HCT116 (cell line): ENCODE measurements at regions not wholly inside any gene's neighbourhood (a gene's known extent, or its start where the extent isn't known, plus 50 kb on each side); places are given as distances from the start of the nearest gene placed in this dataset.

Experiments used
- ATAC-seq: fragments of 200-7000 bp; cut with Tn5 transposase; 2 replicates; pipeline ENCODE4 v1.9.1; 2020; ENCODE audit warnings: mild to moderate bottlenecking, moderate library complexity
- BruUV-seq: library from RNA; stranded (reverse); fragments of 400-500 nt; replicated peaks from 2 replicates; lab custom pipeline; 2021; lab: Mats Ljungman, UMichigan
- CTCF ChIA-PET: fragments of 300-600 bp; sonication (Branson Sonifier 250); formaldehyde crosslinking; loops from one replicate; lab custom pipeline; 2021; ENCODE audit warnings: antibody characterized with exemption; lab: Charles Lee
- POLR2A ChIA-PET: fragments of 300-600, 350-600 bp; sonication (Branson Sonifier 250); formaldehyde crosslinking; loops from one replicate; lab custom pipeline; 2021; ENCODE audit warnings: antibody characterized with exemption; lab: Charles Lee
- RAD21 ChIA-PET, 2 experiments: fragments of 300-600 bp; sonication (Branson Sonifier 250); formaldehyde crosslinking; loops; one replicate each; lab custom pipeline; 2023; ENCODE audit warnings: low total read pairs in 2 of 2; ENCODE audit not compliant: uncharacterized antibody in 2 of 2, unreplicated experiment in 2 of 2, low non-redundant PET in 1 of 2; lab: Charles Lee
- DNase-seq: peaks from one replicate; pipeline ENCODE4 v3.0.0-alpha.2; 2010; ENCODE audit warnings: low read depth, low spot score
- H2AFZ ChIP-seq: fragments of 200-600 bp; shearing (Covaris generic), sonication (generic); 2 replicates; pipeline ENCODE4 v1.6.1; 2017; ENCODE audit warnings: low read depth, mixed run types, mixed read lengths, antibody characterized with exemption, low read length; ENCODE audit not compliant: poor library complexity, severe bottlenecking
- H3K27ac ChIP-seq: 2 replicates; pipeline ENCODE4 v1.5.1; 2012; ENCODE audit warnings: low read depth, low read length
- H3K27me3 ChIP-seq: fragments of 200-600 bp; sonication (generic); 2 replicates; pipeline ENCODE4 v1.6.1; 2016; ENCODE audit warnings: mixed run types, low read length, mixed read lengths; ENCODE audit not compliant: insufficient read depth
- H3K36me3 ChIP-seq, 2 experiments: fragments of 200-500 bp in 1 of 2; fragments of 200-600 bp in 1 of 2; sonication (Bioruptor generic) in 1 of 2; sonication (generic) in 1 of 2; 2 replicates each; pipeline versions ENCODE4 v1.5.1 to v1.6.1; 2014 to 2016; ENCODE audit warnings: low read length in 2 of 2, inconsistent platforms in 1 of 2, mixed read lengths in 1 of 2, mixed run types in 1 of 2; ENCODE audit not compliant: insufficient read depth in 2 of 2, control insufficient read depth in 1 of 2
- H3K4me1 ChIP-seq, 2 experiments: fragments of 200-600 bp in 1 of 2; sonication (generic) in 1 of 2; 2 replicates each; pipeline versions ENCODE4 v1.5.1 to v1.6.1; 2012 to 2017; ENCODE audit warnings: low read length in 2 of 2, inconsistent platforms in 1 of 2, mild to moderate bottlenecking in 1 of 2, mixed read lengths in 1 of 2, mixed run types in 1 of 2, moderate library complexity in 1 of 2; ENCODE audit not compliant: insufficient read depth in 2 of 2, control insufficient read depth in 1 of 2
- H3K4me2 ChIP-seq: fragments of 200-600 bp; sonication (generic); 2 replicates; pipeline ENCODE4 v1.6.1; 2017; ENCODE audit warnings: mixed run types, low read length, mixed read lengths
- H3K4me3 ChIP-seq, 2 experiments: fragments of 200-600 bp in 1 of 2; sonication (generic) in 1 of 2; replicated peaks in 1 of 2; 2 replicates each; pipeline ENCODE4 v1.5.1; 2011 to 2016; ENCODE audit warnings: low read length in 2 of 2, control low read depth in 1 of 2, low read depth in 1 of 2, mild to moderate bottlenecking in 1 of 2, mixed read lengths in 1 of 2, mixed run types in 1 of 2
- H3K79me2 ChIP-seq: fragments of 200-600 bp; sonication (generic); 2 replicates; pipeline ENCODE4 v1.6.1; 2017; ENCODE audit warnings: mild to moderate bottlenecking, mixed run types, low read length, moderate library complexity, mixed read lengths; ENCODE audit not compliant: insufficient read depth
- H3K9ac ChIP-seq: fragments of 200-600 bp; sonication (generic); 2 replicates; pipeline ENCODE4 v1.6.1; 2016; ENCODE audit warnings: low read length, mixed read lengths
- H3K9me2 ChIP-seq: fragments of 200-600 bp; sonication (generic), shearing (Covaris generic); 2 replicates; pipeline ENCODE4 v1.6.1; 2017; ENCODE audit warnings: mixed run types, mild to moderate bottlenecking, moderate library complexity; ENCODE audit not compliant: insufficient read depth
- H3K9me3 ChIP-seq, 2 experiments: fragments of 200-500 bp in 1 of 2; fragments of 200-600 bp in 1 of 2; sonication (Bioruptor generic) in 1 of 2; sonication (generic) in 1 of 2; 2 replicates each; pipeline ENCODE4 v1.6.1; 2014 to 2017; ENCODE audit warnings: low read length in 2 of 2, mixed read lengths in 2 of 2, inconsistent platforms in 1 of 2, low read depth in 1 of 2, mild to moderate bottlenecking in 1 of 2, mixed run types in 1 of 2, moderate library complexity in 1 of 2; ENCODE audit not compliant: control insufficient read depth in 1 of 2, insufficient read depth in 1 of 2
- H4K20me1 ChIP-seq: fragments of 200-600 bp; sonication (generic), shearing (Covaris generic); 2 replicates; pipeline ENCODE4 v1.6.1; 2017; ENCODE audit warnings: mixed run types, mild to moderate bottlenecking, moderate library complexity; ENCODE audit not compliant: insufficient read depth
- EZH2phosphoT487 ChIP-seq: fragments of 200-600 bp; IDR thresholded peaks from 2 replicates; pipeline ENCODE4 v1.6.1; 2018; ENCODE audit warnings: antibody characterized with exemption, borderline replicate concordance
- FOSL1 ChIP-seq: IDR thresholded peaks from 2 replicates; pipeline ENCODE4 v1.6.1; 2012; ENCODE audit warnings: low read depth
- SRF ChIP-seq: IDR thresholded peaks from 2 replicates; pipeline ENCODE4 v1.6.1; 2012; ENCODE audit warnings: low read depth
- ZFX ChIP-seq: fragments of 450-650 bp; IDR thresholded peaks from 2 replicates; pipeline ENCODE4 v1.6.1; 2017
- intact Hi-C: fragments of 100-400 bp; cut with micrococcal nuclease; formaldehyde crosslinking; loops from 2 replicates; pipeline ENCODE4 v1.10.0; 2022
- TF ChIP-seq, protein P1 (sequence below): IDR thresholded peaks from 2 replicates; pipeline ENCODE4 v1.6.1; 2012
- TF ChIP-seq, protein P2 (sequence below): IDR thresholded peaks from 2 replicates; pipeline ENCODE4 v1.6.1; 2011; ENCODE audit warnings: mild to moderate bottlenecking, low read length, moderate library complexity; ENCODE audit not compliant: insufficient replicate concordance; ENCODE audit errors: extremely low read depth
- TF ChIP-seq, protein P3 (sequence below), 3 experiments: fragments of 200-600 bp in 1 of 3; sonication (generic) in 1 of 3; IDR thresholded peaks in 2 of 3; conservative IDR thresholded peaks in 1 of 3; 2 replicates each; pipeline ENCODE4 v1.5.1; 2012 to 2017; ENCODE audit warnings: low read depth in 2 of 3, low read length in 2 of 3, antibody characterized with exemption in 1 of 3, borderline replicate concordance in 1 of 3, control low read depth in 1 of 3, mild to moderate bottlenecking in 1 of 3, mixed read lengths in 1 of 3, mixed run types in 1 of 3, moderate library complexity in 1 of 3; ENCODE audit not compliant: insufficient read depth in 1 of 3

DNA sequence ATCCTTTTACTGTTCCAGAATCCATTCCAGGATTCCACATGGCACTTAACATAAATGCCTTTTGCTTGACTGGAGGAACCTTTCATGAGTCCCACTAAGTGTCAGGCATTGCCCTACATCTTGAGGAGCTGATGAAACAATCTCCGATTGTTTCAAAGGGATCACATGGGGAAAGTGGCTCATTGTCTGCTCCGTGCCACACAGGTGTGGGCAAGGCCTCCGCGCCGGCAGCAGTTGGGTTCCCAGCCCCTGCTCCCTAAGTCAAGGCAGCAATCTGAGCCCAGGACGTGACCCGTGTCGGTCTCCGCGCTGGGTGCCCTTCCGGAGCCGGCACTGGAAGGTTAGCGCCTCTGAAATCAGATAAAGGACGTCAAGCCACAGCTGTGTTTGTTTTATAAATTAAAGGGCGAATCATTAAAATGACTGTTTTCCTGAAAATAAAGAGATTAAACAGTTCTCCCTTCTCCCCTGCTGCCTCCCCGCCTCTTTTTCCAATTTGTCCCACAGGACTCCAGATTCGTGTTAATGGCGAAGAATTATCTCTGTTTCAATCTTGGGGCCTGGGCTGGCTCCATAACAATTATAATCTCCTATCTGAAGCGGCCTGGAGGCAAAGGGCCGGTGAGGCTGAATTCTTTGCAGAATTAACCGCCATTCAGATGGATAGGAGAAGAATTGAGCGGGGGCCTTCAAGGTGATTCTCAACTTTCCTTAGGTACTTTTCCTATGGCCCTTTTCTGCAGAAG is 84.3 kb upstream of the FZD7 start:
- H3K79me2 ChIP-seq = no peaks in the 10 kb centered on the region
- no peak overlapping the region for H3K27ac ChIP-seq
- no TSS peak for BruUV-seq

More for the DNA sequence above, 84.3 kb upstream of the FZD7 start:
- Histone ChIP-seq H3K36me3 (no peaks in the 10 kb centered on the region), H3K9me3 (no peaks in the 10 kb centered on the region), H3K4me2 (no peak overlapping the region), H3K9ac (no peak overlapping the region), H4K20me1 (no peaks in the 10 kb centered on the region), H2AFZ (no peak overlapping the region), H3K4me1 (no peaks in the 10 kb centered on the region), H3K4me3 (no peak overlapping the region), H3K9me2 (no peaks in the 10 kb centered on the region), H3K27me3 (no peaks in the 10 kb centered on the region)
- DNase-seq (no peak), ATAC-seq (no peak)
- CTCF ChIA-PET = no interaction called here
- RAD21 ChIA-PET = no interaction called here
- POLR2A ChIA-PET = no interaction called here
- TF ChIP-seq, protein P1, sequence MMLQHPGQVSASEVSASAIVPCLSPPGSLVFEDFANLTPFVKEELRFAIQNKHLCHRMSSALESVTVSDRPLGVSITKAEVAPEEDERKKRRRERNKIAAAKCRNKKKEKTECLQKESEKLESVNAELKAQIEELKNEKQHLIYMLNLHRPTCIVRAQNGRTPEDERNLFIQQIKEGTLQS = no peak
- TF ChIP-seq, protein P2, sequence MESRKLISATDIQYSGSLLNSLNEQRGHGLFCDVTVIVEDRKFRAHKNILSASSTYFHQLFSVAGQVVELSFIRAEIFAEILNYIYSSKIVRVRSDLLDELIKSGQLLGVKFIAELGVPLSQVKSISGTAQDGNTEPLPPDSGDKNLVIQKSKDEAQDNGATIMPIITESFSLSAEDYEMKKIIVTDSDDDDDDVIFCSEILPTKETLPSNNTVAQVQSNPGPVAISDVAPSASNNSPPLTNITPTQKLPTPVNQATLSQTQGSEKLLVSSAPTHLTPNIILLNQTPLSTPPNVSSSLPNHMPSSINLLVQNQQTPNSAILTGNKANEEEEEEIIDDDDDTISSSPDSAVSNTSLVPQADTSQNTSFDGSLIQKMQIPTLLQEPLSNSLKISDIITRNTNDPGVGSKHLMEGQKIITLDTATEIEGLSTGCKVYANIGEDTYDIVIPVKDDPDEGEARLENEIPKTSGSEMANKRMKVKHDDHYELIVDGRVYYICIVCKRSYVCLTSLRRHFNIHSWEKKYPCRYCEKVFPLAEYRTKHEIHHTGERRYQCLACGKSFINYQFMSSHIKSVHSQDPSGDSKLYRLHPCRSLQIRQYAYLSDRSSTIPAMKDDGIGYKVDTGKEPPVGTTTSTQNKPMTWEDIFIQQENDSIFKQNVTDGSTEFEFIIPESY = no peak
- no peak for TF ChIP-seq ZFX
- TF ChIP-seq SRF = no peak
- TF ChIP-seq, protein P3, sequence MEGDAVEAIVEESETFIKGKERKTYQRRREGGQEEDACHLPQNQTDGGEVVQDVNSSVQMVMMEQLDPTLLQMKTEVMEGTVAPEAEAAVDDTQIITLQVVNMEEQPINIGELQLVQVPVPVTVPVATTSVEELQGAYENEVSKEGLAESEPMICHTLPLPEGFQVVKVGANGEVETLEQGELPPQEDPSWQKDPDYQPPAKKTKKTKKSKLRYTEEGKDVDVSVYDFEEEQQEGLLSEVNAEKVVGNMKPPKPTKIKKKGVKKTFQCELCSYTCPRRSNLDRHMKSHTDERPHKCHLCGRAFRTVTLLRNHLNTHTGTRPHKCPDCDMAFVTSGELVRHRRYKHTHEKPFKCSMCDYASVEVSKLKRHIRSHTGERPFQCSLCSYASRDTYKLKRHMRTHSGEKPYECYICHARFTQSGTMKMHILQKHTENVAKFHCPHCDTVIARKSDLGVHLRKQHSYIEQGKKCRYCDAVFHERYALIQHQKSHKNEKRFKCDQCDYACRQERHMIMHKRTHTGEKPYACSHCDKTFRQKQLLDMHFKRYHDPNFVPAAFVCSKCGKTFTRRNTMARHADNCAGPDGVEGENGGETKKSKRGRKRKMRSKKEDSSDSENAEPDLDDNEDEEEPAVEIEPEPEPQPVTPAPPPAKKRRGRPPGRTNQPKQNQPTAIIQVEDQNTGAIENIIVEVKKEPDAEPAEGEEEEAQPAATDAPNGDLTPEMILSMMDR (IDR thresholded peaks at IDR 0.05 in 2 of 3, conservative IDR thresholded peaks at IDR 0.05 in 1 of 3; ENCODE audit: borderline replicate concordance in 1 of 3, insufficient read depth in 1 of 3, low read depth in 2 of 3, low read length in 2 of 3) = no peak
- TF ChIP-seq FOSL1 = no peak
- no peak for TF ChIP-seq EZH2phosphoT487
- intact Hi-C loops = no loop called here
